Spleen (tissue), 7 donors: ENCODE measurements at regions not wholly inside any gene's neighbourhood (a gene's known extent, or its start where the extent isn't known, plus 50 kb on each side); places are given as distances from the start of the nearest gene placed in this dataset.

ENCODE experiments used
- POLR2A ChIP-seq, 3 donors: fragments of 450-650 bp; IDR thresholded peaks; one replicate each; pipeline ENCODE4 v1.5.1; 2017; ENCODE audit warnings: antibody characterized with exemption in 3 of 3, mild to moderate bottlenecking in 1 of 3
- TF ChIP-seq, protein P1 (sequence below), 11 experiments: fragments of 200-600 bp in 7 of 11; fragments of 450-650 bp in 4 of 11; sonication (generic) in 4 of 11; IDR thresholded peaks in 8 of 11; conservative IDR thresholded peaks in 3 of 11; 1 replicate in 7 of 11; 2 replicates in 4 of 11; pipeline versions ENCODE4 v1.4.0 to v1.8.0; 2016 to 2021; ENCODE audit warnings: antibody characterized with exemption in 11 of 11, inconsistent platforms in 4 of 11, mild to moderate bottlenecking in 1 of 11
- donor health status: DM: no; HTN: no; CAD: no; lungs with moderate emphysema.
- donor health status: DM: no; HTN: no; CAD: no.
- donor health status: DM: no; HTN: no; CAD: no.

GRCh38 chr11:80669620-80670019, 1228.8 kb upstream of the TENM4 start:
- TF ChIP-seq POLR2A (IDR thresholded peaks at IDR 0.05) = no peak
- TF ChIP-seq, protein P1, sequence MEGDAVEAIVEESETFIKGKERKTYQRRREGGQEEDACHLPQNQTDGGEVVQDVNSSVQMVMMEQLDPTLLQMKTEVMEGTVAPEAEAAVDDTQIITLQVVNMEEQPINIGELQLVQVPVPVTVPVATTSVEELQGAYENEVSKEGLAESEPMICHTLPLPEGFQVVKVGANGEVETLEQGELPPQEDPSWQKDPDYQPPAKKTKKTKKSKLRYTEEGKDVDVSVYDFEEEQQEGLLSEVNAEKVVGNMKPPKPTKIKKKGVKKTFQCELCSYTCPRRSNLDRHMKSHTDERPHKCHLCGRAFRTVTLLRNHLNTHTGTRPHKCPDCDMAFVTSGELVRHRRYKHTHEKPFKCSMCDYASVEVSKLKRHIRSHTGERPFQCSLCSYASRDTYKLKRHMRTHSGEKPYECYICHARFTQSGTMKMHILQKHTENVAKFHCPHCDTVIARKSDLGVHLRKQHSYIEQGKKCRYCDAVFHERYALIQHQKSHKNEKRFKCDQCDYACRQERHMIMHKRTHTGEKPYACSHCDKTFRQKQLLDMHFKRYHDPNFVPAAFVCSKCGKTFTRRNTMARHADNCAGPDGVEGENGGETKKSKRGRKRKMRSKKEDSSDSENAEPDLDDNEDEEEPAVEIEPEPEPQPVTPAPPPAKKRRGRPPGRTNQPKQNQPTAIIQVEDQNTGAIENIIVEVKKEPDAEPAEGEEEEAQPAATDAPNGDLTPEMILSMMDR (IDR thresholded peaks at IDR 0.05 in 8 of 11, conservative IDR thresholded peaks at IDR 0.05 in 3 of 11) = no peak
